ENCODE measurements at regions not wholly inside any gene's neighbourhood (a gene's known extent, or its start where the extent isn't known, plus 50 kb on each side); places are given as distances from the start of the nearest gene placed in this dataset.
A peak's percentile ranks its signal among the peaks of the same experiment; 100 is the strongest.
"Not testable (repeated sequence)": the region's sequence is repeated elsewhere in the genome, so short reads cannot be mapped to it uniquely, and the experiment has no call there.

- H3K27me3 Mint-ChIP-seq: no peaks in the 10 kb centered on the region
- intact Hi-C loops (cut with micrococcal nuclease): no loop called here
- no peak overlapping the region for H3K27ac Mint-ChIP-seq
- no peak for TF ChIP-seq CTCF (IDR thresholded peaks at IDR 0.05)
- CTCF ChIA-PET: interaction anchor here (11.7 kb wide), 1 partner anchor 30 kb away, joined by 187 read pairs; no protein-coding TSS in a partner anchor
- H3K4me1 Mint-ChIP-seq: peaks cover 20% of the 10 kb centered on the region
- DNase-seq (no peak), ATAC-seq (ENCODE audit: low read depth) (no peak)
- no peaks in the 10 kb centered on the region for H3K36me3 Mint-ChIP-seq (ENCODE audit: low read depth)
- H3K9me3 Mint-ChIP-seq: no peaks in the 10 kb centered on the region
- POLR2A ChIA-PET: interaction anchor here (0.6 to 4.4 kb wide), 2 partner anchors 30 to 180 kb away, joined by 5 to 46 read pairs; partner anchors contain the start of gene NCL
- H3K4me3 Mint-ChIP-seq: no peak overlapping the region
Observed at GRCh38 chr2:231644426-231644825, 51.8 kb downstream of the TEX44 start.

GRCh38 chr2:231646476-231646875 is 53.8 kb downstream of the TEX44 start:
- ATAC-seq (ENCODE audit: low read depth): no peak
- intact Hi-C loops (cut with micrococcal nuclease): no loop called here
- Mint-ChIP-seq H3K4me1 (peaks cover 20% of the 10 kb centered on the region), H3K9me3 (no peaks in the 10 kb centered on the region), H3K4me3 (no peak overlapping the region), H3K27ac (no peak overlapping the region), H3K27me3 (no peaks in the 10 kb centered on the region), H3K36me3 (ENCODE audit: low read depth) (no peaks in the 10 kb centered on the region)
- no peak for DNase-seq
- ChIA-PET POLR2A (interaction anchor here (1.0 to 22.2 kb wide), 7 partner anchors 20 to 140 kb away, joined by 3 to 528 read pairs (median 19); partner anchors contain the start of genes COPS7B and PTMA), CTCF (interaction anchor here (1.2 to 11.7 kb wide), 3 partner anchors 28 to 69 kb away, joined by 4 to 187 read pairs (median 69); no protein-coding TSS in a partner anchor)
- TF ChIP-seq CTCF (IDR thresholded peaks at IDR 0.05): no peak

- ATAC-seq (ENCODE audit: low read depth): peak; percentile 98
- no peaks in the 10 kb centered on the region for H3K9me3 Mint-ChIP-seq
Observed at GRCh38 chr2:231648579-231649174, 56.0 kb downstream of the TEX44 start.

GRCh38 chr2:231651561-231651960 is 56.8 kb upstream of the PTMA start:
- not testable (repeated sequence) for ATAC-seq (ENCODE audit: low read depth)
- CTCF ChIA-PET: interaction anchor here (11.7 kb wide), 1 partner anchor 23 kb away, joined by 187 read pairs; no protein-coding TSS in a partner anchor

More at GRCh38 chr2:231648579-231649174, 56.0 kb downstream of the TEX44 start:
- Mint-ChIP-seq H3K27ac (peak overlapping the region; percentile 63), H3K36me3 (ENCODE audit: low read depth) (no peaks in the 10 kb centered on the region), H3K4me3 (no peak overlapping the region), H3K27me3 (no peaks in the 10 kb centered on the region), H3K4me1 (peaks cover 8% of the 10 kb centered on the region)
- intact Hi-C loops (cut with micrococcal nuclease): loop anchor here (1.0 to 2.0 kb wide), 5 partner anchors 14 to 67 kb away; no protein-coding TSS in a partner anchor
- DNase-seq: peak; percentile 71
- ChIA-PET CTCF (interaction anchor here (0.6 to 11.7 kb wide), 11 partner anchors 10 to 137 kb away, joined by 3 to 187 read pairs (median 5); partner anchors contain the start of genes COPS7B and PTMA), POLR2A (interaction anchor here (0.6 to 22.2 kb wide), 8 partner anchors 13 to 66 kb away, joined by 3 to 528 read pairs (median 12); partner anchors contain the start of gene PTMA)
- TF ChIP-seq CTCF (IDR thresholded peaks at IDR 0.05): no peak

GRCh38 chr2:231655488-231655887 is 52.8 kb upstream of the PTMA start:
- Mint-ChIP-seq H3K36me3 (ENCODE audit: low read depth) (no peaks in the 10 kb centered on the region), H3K4me3 (no peak overlapping the region), H3K27ac (no peak overlapping the region), H3K9me3 (no peaks in the 10 kb centered on the region), H3K4me1 (peaks cover 5% of the 10 kb centered on the region), H3K27me3 (no peaks in the 10 kb centered on the region)
- intact Hi-C loops (cut with micrococcal nuclease): no loop called here
- ChIA-PET CTCF (interaction anchor here (1.9 kb wide), 1 partner anchor 19 kb away, joined by 7 read pairs; no protein-coding TSS in a partner anchor), POLR2A (interaction anchor here (0.6 to 22.2 kb wide), 5 partner anchors 12 to 57 kb away, joined by 3 to 528 read pairs (median 12); partner anchors contain the start of gene PTMA)
- no peak for DNase-seq
- ATAC-seq (ENCODE audit: low read depth): no peak
- TF ChIP-seq CTCF (IDR thresholded peaks at IDR 0.05): no peak

More at GRCh38 chr2:231651561-231651960, 56.8 kb upstream of the PTMA start:
- intact Hi-C loops (cut with micrococcal nuclease); H3K9me3 Mint-ChIP-seq; H3K27me3 Mint-ChIP-seq; H3K27ac Mint-ChIP-seq; DNase-seq; H3K4me3 Mint-ChIP-seq; H3K4me1 Mint-ChIP-seq; H3K36me3 Mint-ChIP-seq (ENCODE audit: low read depth): not testable (repeated sequence)
- POLR2A ChIA-PET: interaction anchor here (0.7 to 22.2 kb wide), 3 partner anchors 10 to 29 kb away, joined by 5 to 528 read pairs (median 5); no protein-coding TSS in a partner anchor

Measured in activated B cell treated with CpG ODN at 0.5 μM for 24 hours (primary cell).